ENCODE measurements at regions not wholly inside any gene's neighbourhood (a gene's known extent, or its start where the extent isn't known, plus 50 kb on each side); places are given as distances from the start of the nearest gene placed in this dataset.
"Not testable (repeated sequence)": the region's sequence is repeated elsewhere in the genome, so short reads cannot be mapped to it uniquely, and the experiment has no call there.

- no peak overlapping the region for H3K4me3 ChIP-seq (ENCODE audit: low read depth in 1 of 3, low read length in 3 of 3)
- no peaks in the 10 kb centered on the region for H3K4me1 ChIP-seq (ENCODE audit: control insufficient read depth in 3 of 3, insufficient read depth in 2 of 3, low read depth in 1 of 3, low read length in 2 of 3)
- WGBS, 3 donors = 36 to 49% (median 44%) methylated on average over 4 of the region's 4 CpGs
- DNase-seq (no peak), FAIRE-seq (no peak)
- no peaks in the 10 kb centered on the region for H3K36me3 ChIP-seq (ENCODE audit: control insufficient read depth in 3 of 3, insufficient read depth in 2 of 3, low read depth in 1 of 3, low read length in 3 of 3)
- H3K27me3 ChIP-seq (ENCODE audit: control insufficient read depth in 3 of 3, insufficient read depth in 3 of 3, low read length in 3 of 3) = no peaks in the 10 kb centered on the region
- no peaks in the 10 kb centered on the region for H3K9me3 ChIP-seq (ENCODE audit: control insufficient read depth in 2 of 2, insufficient read depth in 1 of 2, low read depth in 1 of 2, low read length in 1 of 2)
- H3K27ac ChIP-seq (ENCODE audit: low read depth in 1 of 3, low read length in 2 of 3) = no peak overlapping the region
Measured at GRCh38 chr16:47978491-47979163, 177.2 kb downstream of the ABCC12 start.

GRCh38 chr16:47977802-47978201 is 178.0 kb downstream of the ABCC12 start:
- Histone ChIP-seq H3K27ac (ENCODE audit: low read depth in 1 of 3, low read length in 2 of 3) (no peak overlapping the region), H3K4me3 (ENCODE audit: low read depth in 1 of 3, low read length in 3 of 3) (no peak overlapping the region), H3K27me3 (ENCODE audit: control insufficient read depth in 3 of 3, insufficient read depth in 3 of 3, low read length in 3 of 3) (no peaks in the 10 kb centered on the region), H3K4me1 (ENCODE audit: control insufficient read depth in 3 of 3, insufficient read depth in 2 of 3, low read depth in 1 of 3, low read length in 2 of 3) (no peaks in the 10 kb centered on the region), H3K36me3 (ENCODE audit: control insufficient read depth in 3 of 3, insufficient read depth in 2 of 3, low read depth in 1 of 3, low read length in 3 of 3) (no peaks in the 10 kb centered on the region), H3K9me3 (ENCODE audit: control insufficient read depth in 2 of 2, insufficient read depth in 1 of 2, low read depth in 1 of 2, low read length in 1 of 2) (no peaks in the 10 kb centered on the region)
- 33 to 47% (median 40%) methylated on average over 1 of the region's 1 CpG for WGBS, 3 donors
- DNase-seq (no peak), FAIRE-seq (no peak)

- Histone ChIP-seq H3K4me3 (ENCODE audit: low read depth in 1 of 3, low read length in 3 of 3) (no peak overlapping the region), H3K9me3 (ENCODE audit: control insufficient read depth in 2 of 2, insufficient read depth in 1 of 2, low read depth in 1 of 2, low read length in 1 of 2) (no peaks in the 10 kb centered on the region), H3K4me1 (ENCODE audit: control insufficient read depth in 3 of 3, insufficient read depth in 2 of 3, low read depth in 1 of 3, low read length in 2 of 3) (no peaks in the 10 kb centered on the region), H3K36me3 (ENCODE audit: control insufficient read depth in 3 of 3, insufficient read depth in 2 of 3, low read depth in 1 of 3, low read length in 3 of 3) (no peaks in the 10 kb centered on the region), H3K27ac (ENCODE audit: low read depth in 1 of 3, low read length in 2 of 3) (no peak overlapping the region), H3K27me3 (ENCODE audit: control insufficient read depth in 3 of 3, insufficient read depth in 3 of 3, low read length in 3 of 3) (no peaks in the 10 kb centered on the region)
- no peak for FAIRE-seq
- DNase-seq = no peak
- WGBS, 3 donors = 64 to 84% (median 83%) methylated on average over 12 of the region's 12 CpGs
Measured at GRCh38 chr16:47976636-47977210, 179.1 kb downstream of the ABCC12 start.

- not testable (repeated sequence) for H3K27ac ChIP-seq (ENCODE audit: low read depth in 1 of 3, low read length in 2 of 3); DNase-seq; H3K4me1 ChIP-seq (ENCODE audit: control insufficient read depth in 3 of 3, insufficient read depth in 2 of 3, low read depth in 1 of 3, low read length in 2 of 3); H3K9me3 ChIP-seq (ENCODE audit: control insufficient read depth in 2 of 2, insufficient read depth in 1 of 2, low read depth in 1 of 2, low read length in 1 of 2); FAIRE-seq; H3K36me3 ChIP-seq (ENCODE audit: control insufficient read depth in 3 of 3, insufficient read depth in 2 of 3, low read depth in 1 of 3, low read length in 3 of 3); H3K27me3 ChIP-seq (ENCODE audit: control insufficient read depth in 3 of 3, insufficient read depth in 3 of 3, low read length in 3 of 3); H3K4me3 ChIP-seq (ENCODE audit: low read depth in 1 of 3, low read length in 3 of 3)
- WGBS, 3 donors = 92% methylated on average over 5 of the region's 5 CpGs
Measured at GRCh38 chr16:47974971-47975370, 180.8 kb downstream of the ABCC12 start.

GRCh38 chr16:47973552-47973951 is 182.2 kb downstream of the ABCC12 start:
- WGBS, 3 donors = 86 to 93% (median 89%) methylated on average over 7 of the region's 7 CpGs
- H3K4me3 ChIP-seq (ENCODE audit: low read depth in 1 of 3, low read length in 3 of 3) = no peak overlapping the region
- DNase-seq = no peak
- no peak overlapping the region for H3K27ac ChIP-seq (ENCODE audit: low read depth in 1 of 3, low read length in 2 of 3)
- FAIRE-seq = no peak
- no peaks in the 10 kb centered on the region for H3K27me3 ChIP-seq (ENCODE audit: control insufficient read depth in 3 of 3, insufficient read depth in 3 of 3, low read length in 3 of 3)
- no peaks in the 10 kb centered on the region for H3K4me1 ChIP-seq (ENCODE audit: control insufficient read depth in 3 of 3, insufficient read depth in 2 of 3, low read depth in 1 of 3, low read length in 2 of 3)
- H3K9me3 ChIP-seq (ENCODE audit: control insufficient read depth in 2 of 2, insufficient read depth in 1 of 2, low read depth in 1 of 2, low read length in 1 of 2) = no peaks in the 10 kb centered on the region
- H3K36me3 ChIP-seq (ENCODE audit: control insufficient read depth in 3 of 3, insufficient read depth in 2 of 3, low read depth in 1 of 3, low read length in 3 of 3) = no peaks in the 10 kb centered on the region

GRCh38 chr16:47972246-47972985 is 183.4 kb downstream of the ABCC12 start:
- no peaks in the 10 kb centered on the region for H3K9me3 ChIP-seq (ENCODE audit: control insufficient read depth in 2 of 2, insufficient read depth in 1 of 2, low read depth in 1 of 2, low read length in 1 of 2)
- FAIRE-seq (no peak), DNase-seq (no peak)
- H3K4me1 ChIP-seq (ENCODE audit: control insufficient read depth in 3 of 3, insufficient read depth in 2 of 3, low read depth in 1 of 3, low read length in 2 of 3) = no peaks in the 10 kb centered on the region
- 67 to 72% (median 72%) methylated on average over 6 of the region's 6 CpGs for WGBS, 3 donors
- no peaks in the 10 kb centered on the region for H3K27me3 ChIP-seq (ENCODE audit: control insufficient read depth in 3 of 3, insufficient read depth in 3 of 3, low read length in 3 of 3)
- no peak overlapping the region for H3K4me3 ChIP-seq (ENCODE audit: low read depth in 1 of 3, low read length in 3 of 3)
- H3K36me3 ChIP-seq (ENCODE audit: control insufficient read depth in 3 of 3, insufficient read depth in 2 of 3, low read depth in 1 of 3, low read length in 3 of 3) = no peaks in the 10 kb centered on the region
- H3K27ac ChIP-seq (ENCODE audit: low read depth in 1 of 3, low read length in 2 of 3) = no peak overlapping the region

GRCh38 chr16:47971225-47971624 is 184.6 kb downstream of the ABCC12 start:
- Histone ChIP-seq H3K4me1 (ENCODE audit: control insufficient read depth in 3 of 3, insufficient read depth in 2 of 3, low read depth in 1 of 3, low read length in 2 of 3) (no peaks in the 10 kb centered on the region), H3K9me3 (ENCODE audit: control insufficient read depth in 2 of 2, insufficient read depth in 1 of 2, low read depth in 1 of 2, low read length in 1 of 2) (no peaks in the 10 kb centered on the region), H3K27ac (ENCODE audit: low read depth in 1 of 3, low read length in 2 of 3) (no peak overlapping the region), H3K36me3 (ENCODE audit: control insufficient read depth in 3 of 3, insufficient read depth in 2 of 3, low read depth in 1 of 3, low read length in 3 of 3) (no peaks in the 10 kb centered on the region), H3K27me3 (ENCODE audit: control insufficient read depth in 3 of 3, insufficient read depth in 3 of 3, low read length in 3 of 3) (peaks cover 0 to under 1% (median 0%) of the 10 kb centered on the region in 3 donors), H3K4me3 (ENCODE audit: low read depth in 1 of 3, low read length in 3 of 3) (no peak overlapping the region)
- WGBS, 3 donors = 49 to 70% (median 57%) methylated on average over 2 of the region's 2 CpGs
- FAIRE-seq = no peak
- DNase-seq = no peak

GRCh38 chr16:47970291-47970931 is 185.4 kb downstream of the ABCC12 start:
- FAIRE-seq = no peak
- 5 to 11% (median 7%) methylated on average over 2 of the region's 2 CpGs for WGBS, 3 donors

More at GRCh38 chr16:47970291-47970931, 185.4 kb downstream of the ABCC12 start:
- Histone ChIP-seq H3K27me3 (ENCODE audit: control insufficient read depth in 3 of 3, insufficient read depth in 3 of 3, low read length in 3 of 3) (peaks cover 0 to 2% (median 0%) of the 10 kb centered on the region in 3 donors), H3K4me3 (ENCODE audit: low read depth in 1 of 3, low read length in 3 of 3) (no peak overlapping the region), H3K27ac (ENCODE audit: low read depth in 1 of 3, low read length in 2 of 3) (no peak overlapping the region), H3K4me1 (ENCODE audit: control insufficient read depth in 3 of 3, insufficient read depth in 2 of 3, low read depth in 1 of 3, low read length in 2 of 3) (no peaks in the 10 kb centered on the region), H3K9me3 (ENCODE audit: control insufficient read depth in 2 of 2, insufficient read depth in 1 of 2, low read depth in 1 of 2, low read length in 1 of 2) (no peaks in the 10 kb centered on the region), H3K36me3 (ENCODE audit: control insufficient read depth in 3 of 3, insufficient read depth in 2 of 3, low read depth in 1 of 3, low read length in 3 of 3) (no peaks in the 10 kb centered on the region)
- DNase-seq = peak in 1 of 2 donors; percentile 30

All from small intestine (tissue), 7 donors.